Osteocyte (in vitro differentiated cells): ENCODE measurements at regions not wholly inside any gene's neighbourhood (a gene's known extent, or its start where the extent isn't known, plus 50 kb on each side); places are given as distances from the start of the nearest gene placed in this dataset.

Experiments
- DNase-seq: peaks from one replicate; pipeline ENCODE4 v3.0.0; 2021; ENCODE audit warnings: mixed read lengths; ENCODE audit not compliant: unreplicated experiment; ENCODE audit errors: extremely low spot score
- H3K27ac Mint-ChIP-seq: one replicate; pipeline ENCODE4 v1.8.0; 2021; ENCODE audit warnings: mild to moderate bottlenecking, mixed read lengths; ENCODE audit not compliant: unreplicated experiment
- H3K27me3 Mint-ChIP-seq: one replicate; pipeline ENCODE4 v1.8.0; 2021; ENCODE audit warnings: mixed read lengths; ENCODE audit not compliant: unreplicated experiment
- H3K36me3 Mint-ChIP-seq: one replicate; pipeline ENCODE4 v1.8.0; 2021; ENCODE audit warnings: mixed read lengths; ENCODE audit not compliant: unreplicated experiment
- H3K4me1 Mint-ChIP-seq: one replicate; pipeline ENCODE4 v1.8.0; 2021; ENCODE audit warnings: mixed read lengths; ENCODE audit not compliant: unreplicated experiment
- H3K4me3 Mint-ChIP-seq: one replicate; pipeline ENCODE4 v1.8.0; 2021; ENCODE audit warnings: mild to moderate bottlenecking, moderate library complexity, mixed read lengths; ENCODE audit not compliant: unreplicated experiment
- H3K9me3 Mint-ChIP-seq: one replicate; pipeline ENCODE4 v1.8.0; 2021; ENCODE audit warnings: mixed read lengths; ENCODE audit not compliant: unreplicated experiment
- CTCF ChIP-seq: fragments of 200-600 bp; sonication (generic); IDR thresholded peaks from 2 replicates; pipeline ENCODE4 v1.5.0; 2021; ENCODE audit warnings: antibody characterized with exemption, mild to moderate bottlenecking, moderate library complexity

- no peak overlapping the region for H3K4me3 Mint-ChIP-seq
- H3K27ac Mint-ChIP-seq = peak overlapping the region; percentile 86
- H3K36me3 Mint-ChIP-seq = peaks cover 13% of the 10 kb centered on the region
- no peak for TF ChIP-seq CTCF
- H3K4me1 Mint-ChIP-seq = peaks cover 41% of the 10 kb centered on the region
- H3K9me3 Mint-ChIP-seq = peaks cover 18% of the 10 kb centered on the region
- DNase-seq = no peak
- H3K27me3 Mint-ChIP-seq = no peaks in the 10 kb centered on the region
Observed at GRCh38 chr2:189267925-189268579, 88.5 kb upstream of the COL5A2 start.

GRCh38 chr2:189268763-189269162, 89.2 kb upstream of the COL5A2 start:
- Mint-ChIP-seq H3K27ac (peak overlapping the region; percentile 86), H3K9me3 (peaks cover 18% of the 10 kb centered on the region), H3K27me3 (no peaks in the 10 kb centered on the region), H3K4me3 (no peak overlapping the region), H3K4me1 (peaks cover 42% of the 10 kb centered on the region), H3K36me3 (peaks cover 13% of the 10 kb centered on the region)
- no peak for DNase-seq
- TF ChIP-seq CTCF = no peak

- Mint-ChIP-seq H3K9me3 (peaks cover 8% of the 10 kb centered on the region), H3K4me1 (peaks cover 55% of the 10 kb centered on the region), H3K27me3 (no peaks in the 10 kb centered on the region), H3K36me3 (peaks cover 10% of the 10 kb centered on the region), H3K27ac (peak overlapping the region; percentile 37), H3K4me3 (no peak overlapping the region)
- TF ChIP-seq CTCF = no peak
- no peak for DNase-seq
Observed at GRCh38 chr2:189273734-189274133, 94.2 kb upstream of the COL5A2 start.

GRCh38 chr2:189274361-189274760, 94.8 kb upstream of the COL5A2 start:
- peaks cover 10% of the 10 kb centered on the region for H3K36me3 Mint-ChIP-seq
- DNase-seq = no peak
- H3K4me3 Mint-ChIP-seq = no peak overlapping the region
- no peak for TF ChIP-seq CTCF
- peaks cover 8% of the 10 kb centered on the region for H3K9me3 Mint-ChIP-seq
- H3K27me3 Mint-ChIP-seq = no peaks in the 10 kb centered on the region
- H3K4me1 Mint-ChIP-seq = peaks cover 50% of the 10 kb centered on the region
- H3K27ac Mint-ChIP-seq = peak overlapping the region; percentile 82

- no peak for DNase-seq
- Mint-ChIP-seq H3K27ac (peak overlapping the region; percentile 93), H3K4me1 (peaks cover 39% of the 10 kb centered on the region), H3K36me3 (peaks cover 3% of the 10 kb centered on the region), H3K4me3 (peak overlapping the region; percentile 38), H3K27me3 (no peaks in the 10 kb centered on the region), H3K9me3 (no peaks in the 10 kb centered on the region)
- no peak for TF ChIP-seq CTCF
Observed at GRCh38 chr2:189276277-189276676, 96.7 kb upstream of the COL5A2 start.
